C4-2B (cell line): ENCODE measurements at regions not wholly inside any gene's neighbourhood (a gene's known extent, or its start where the extent isn't known, plus 50 kb on each side); places are given as distances from the start of the nearest gene placed in this dataset.

Experiments used
- H3K27ac ChIP-seq: fragments of 450-650 bp; 2 replicates; pipeline ENCODE4 v1.5.1; 2017
- CTCF ChIP-seq: fragments of 450-650 bp; conservative IDR thresholded peaks from 2 replicates; pipeline ENCODE4 v1.5.1; 2017; ENCODE audit warnings: mild to moderate bottlenecking
- ZFX ChIP-seq: fragments of 450-650 bp; IDR thresholded peaks from 2 replicates; pipeline ENCODE4 v1.6.1; 2017

DNA sequence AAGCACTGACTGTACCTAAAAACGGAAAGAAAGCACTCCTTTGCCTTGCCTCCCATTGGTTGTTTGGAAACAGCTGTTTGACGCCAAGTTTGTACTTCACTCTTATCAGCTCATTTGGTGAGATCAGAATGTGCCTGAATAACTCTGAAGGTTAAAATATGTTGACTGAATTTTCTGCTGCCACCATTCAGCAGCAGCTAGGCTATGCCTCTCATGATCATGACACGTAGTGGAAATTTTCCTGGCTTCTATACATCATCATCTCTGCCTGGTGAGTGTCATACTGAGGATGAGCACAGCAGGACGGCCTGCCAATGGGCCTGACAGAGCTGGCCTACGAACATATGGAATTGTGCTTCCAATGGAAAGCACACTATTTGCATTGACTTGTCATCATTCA is 704.9 kb upstream of the CITED2 start:
- TF ChIP-seq ZFX (no peak), CTCF (no peak)

GRCh38 chr6:140078561-140079125 is 704.2 kb upstream of the CITED2 start:
- TF ChIP-seq ZFX, result no peak
- TF ChIP-seq CTCF, result no peak
- H3K27ac ChIP-seq, result no peak overlapping the region

More for the DNA sequence above, 704.9 kb upstream of the CITED2 start:
- no peak overlapping the region for H3K27ac ChIP-seq

DNA sequence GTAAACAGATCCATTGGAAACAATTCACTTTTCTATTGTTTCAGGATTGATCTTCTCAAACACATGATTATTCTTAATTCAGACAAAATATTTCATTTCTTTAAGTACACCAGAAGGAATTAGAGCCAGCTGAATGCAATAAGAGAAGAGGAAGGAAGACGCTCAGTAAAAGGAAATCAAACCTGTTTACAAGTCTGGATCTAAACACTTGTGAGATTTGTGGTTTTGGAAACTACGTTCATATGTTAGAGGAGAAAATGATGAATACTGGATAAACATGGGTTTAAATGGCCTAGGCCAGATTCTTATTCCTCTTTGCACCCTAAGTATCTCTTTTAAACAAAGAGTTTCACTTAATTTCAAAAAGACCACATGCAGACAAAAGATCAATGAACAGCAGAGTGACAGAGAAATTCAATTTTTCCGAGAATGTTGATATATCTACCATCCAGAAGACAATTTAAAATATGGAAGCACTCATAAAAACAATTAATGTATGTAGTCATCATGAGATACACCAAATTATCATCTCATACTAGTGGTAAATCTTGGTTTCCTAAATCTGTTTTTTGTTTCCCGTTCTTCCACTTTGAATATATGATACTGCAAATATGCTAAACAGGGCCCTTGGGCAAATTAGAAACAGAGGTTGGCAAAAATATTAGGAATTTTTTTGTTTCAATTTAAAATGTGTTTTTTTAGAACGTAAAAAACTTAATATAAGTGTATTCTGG is 703.5 kb upstream of the CITED2 start:
- H3K27ac ChIP-seq, result no peak overlapping the region
- TF ChIP-seq ZFX, result no peak
- no peak for TF ChIP-seq CTCF

GRCh38 chr6:140076105-140076504 is 701.7 kb upstream of the CITED2 start:
- H3K27ac ChIP-seq, result no peak overlapping the region
- TF ChIP-seq CTCF, result no peak
- TF ChIP-seq ZFX, result no peak

GRCh38 chr6:140073456-140073855 is 699.0 kb upstream of the CITED2 start:
- TF ChIP-seq CTCF (no peak), ZFX (no peak)
- H3K27ac ChIP-seq, result no peak overlapping the region

DNA sequence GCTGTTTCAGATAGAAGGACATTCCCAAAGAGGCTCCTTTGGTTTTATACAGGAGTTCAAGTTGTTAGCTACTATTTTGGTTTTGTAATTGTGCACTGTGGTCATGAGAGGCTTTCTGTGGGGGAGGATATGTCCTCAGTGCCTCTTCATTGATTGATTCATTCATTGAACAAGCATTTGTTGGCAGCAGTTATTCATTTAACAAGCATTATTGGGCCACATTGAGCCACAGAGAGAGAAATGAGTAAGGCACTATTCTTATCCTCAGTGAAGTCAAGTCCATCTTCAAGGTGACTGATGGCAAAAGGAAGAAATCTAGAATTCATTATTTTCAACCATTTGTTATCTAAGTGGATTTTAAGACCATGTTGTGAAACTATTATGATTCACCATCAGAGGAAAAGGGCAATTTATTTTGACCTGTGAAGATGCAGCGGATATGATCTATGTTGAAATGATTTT is 697.2 kb upstream of the CITED2 start:
- H3K27ac ChIP-seq, result no peak overlapping the region
- TF ChIP-seq ZFX (no peak), CTCF (no peak)

DNA sequence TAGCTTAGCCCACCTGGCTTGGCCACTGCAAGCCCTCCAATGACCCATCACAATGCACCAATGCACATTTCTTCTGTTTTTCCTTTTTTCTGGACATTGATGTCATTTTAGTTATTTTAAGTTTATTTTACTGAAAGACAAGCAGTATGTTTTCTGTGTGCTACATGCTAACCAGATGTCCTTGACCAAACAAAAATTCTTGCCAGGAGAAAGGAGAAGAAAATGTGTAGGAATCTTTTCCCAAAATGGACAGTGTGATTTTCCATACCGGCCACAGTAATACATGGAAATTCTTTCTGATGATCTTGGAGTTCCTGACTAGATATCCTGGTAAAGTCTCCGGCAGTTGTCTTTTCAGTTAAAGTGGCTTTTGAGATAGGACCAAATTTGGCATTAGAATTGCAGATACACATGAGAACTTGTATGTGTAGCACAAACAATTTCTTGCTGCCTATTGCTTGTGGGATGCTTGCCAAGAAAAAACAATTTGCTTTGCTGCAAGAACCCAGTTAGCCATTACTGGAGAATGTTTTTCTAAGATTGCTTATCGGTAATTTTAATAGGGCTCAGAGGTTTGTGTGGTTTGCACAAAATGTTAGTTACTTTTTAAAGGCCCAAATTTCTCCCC is 696.5 kb upstream of the CITED2 start:
- TF ChIP-seq CTCF (no peak), ZFX (no peak)
- no peak overlapping the region for H3K27ac ChIP-seq
